ENCODE measurements at regions not wholly inside any gene's neighbourhood (a gene's known extent, or its start where the extent isn't known, plus 50 kb on each side); places are given as distances from the start of the nearest gene placed in this dataset.

DNA sequence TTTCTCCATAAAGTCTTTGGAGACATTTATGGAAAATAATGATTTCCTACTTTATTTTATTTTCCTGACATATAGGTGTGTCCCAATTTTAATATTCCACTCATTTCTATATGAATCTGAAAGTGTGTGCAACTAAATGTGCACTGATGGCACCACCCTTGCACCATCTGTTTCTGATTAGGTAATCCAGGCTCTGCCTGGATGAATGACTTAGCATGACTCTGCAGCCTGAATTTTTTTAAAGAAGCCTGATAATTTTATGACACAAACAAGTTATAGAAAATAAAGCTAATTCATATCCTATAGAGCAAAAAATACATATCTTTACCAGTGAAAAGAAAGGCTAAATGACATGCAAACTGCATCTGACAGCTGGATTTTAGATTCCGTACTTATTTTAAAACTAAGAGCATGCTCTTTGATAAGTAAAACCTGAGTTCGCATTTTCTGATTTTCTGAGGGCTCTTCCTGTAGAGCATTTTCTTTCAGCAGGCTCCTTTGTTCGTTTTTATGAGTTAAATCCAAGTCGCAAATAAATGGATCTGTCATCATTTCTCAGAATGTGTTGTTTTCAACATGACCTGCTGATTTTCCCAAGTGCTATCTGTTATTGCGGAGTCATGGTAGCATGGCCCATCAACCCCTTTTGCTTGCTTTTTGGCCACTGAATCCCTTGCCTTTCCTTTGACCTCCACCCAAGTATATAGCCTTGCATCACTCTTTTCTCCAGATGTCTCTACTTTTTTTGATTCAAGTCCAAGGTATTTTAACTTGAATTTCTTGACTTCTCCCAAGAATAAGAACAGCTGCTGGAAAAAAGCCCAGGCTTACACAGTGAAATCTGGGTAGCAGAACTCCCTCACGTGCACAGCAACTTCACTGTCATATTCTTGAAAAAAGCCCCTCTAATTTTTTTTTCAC, 52.8 kb upstream of the LYPLAL1 start:
- no peak for DNase-seq

DNA sequence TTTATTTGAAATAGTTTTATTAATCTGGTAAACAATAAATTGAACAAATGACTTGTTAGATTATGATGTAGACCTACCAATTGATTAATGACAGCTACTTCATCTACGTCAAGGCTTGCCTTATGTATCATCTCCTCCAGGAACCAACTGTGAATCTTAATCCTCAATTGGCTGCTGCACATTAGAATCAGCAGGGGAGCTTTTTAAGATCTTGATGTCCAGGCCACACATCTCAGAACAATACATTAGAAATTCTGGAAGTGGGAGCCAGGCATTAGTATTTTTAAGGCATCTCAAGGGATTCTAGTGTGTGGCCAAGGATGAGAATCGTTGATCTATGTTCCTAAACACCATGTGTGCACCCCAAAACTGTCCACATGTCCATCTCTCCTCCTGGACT, 52.0 kb upstream of the LYPLAL1 start:
- DNase-seq, result no peak

DNA sequence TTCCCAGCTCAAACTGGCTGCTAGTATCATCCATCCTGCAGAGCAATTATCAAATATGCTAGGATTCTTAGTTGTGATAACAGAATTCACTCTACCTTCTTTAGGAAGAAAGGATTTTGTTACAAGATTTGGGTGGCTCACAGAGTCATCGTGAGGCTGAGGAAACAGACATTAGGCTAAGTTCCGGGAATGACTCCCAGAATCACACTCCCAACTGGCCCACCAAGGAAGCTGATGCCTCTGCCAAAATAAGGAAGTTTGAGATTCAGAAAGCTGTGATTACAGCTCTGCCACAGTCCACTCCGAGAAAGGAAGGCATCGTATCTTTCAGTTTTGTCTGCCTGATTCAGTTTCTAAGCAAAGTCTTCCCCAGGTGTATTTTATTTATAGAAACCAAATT, 50.6 kb upstream of the LYPLAL1 start:
- no peak for DNase-seq

Measured in activated CD8-positive, alpha-beta memory T cell treated with anti-CD3 and anti-CD28 coated beads, Interleukin-2, amount 50 U/mL, for 48 hours (primary cell).